ENCODE measurements at regions not wholly inside any gene's neighbourhood (a gene's known extent, or its start where the extent isn't known, plus 50 kb on each side); places are given as distances from the start of the nearest gene placed in this dataset.

GRCh38 chr9:93813221-93814076 is 141.7 kb downstream of the BARX1 start:
- TF ChIP-seq, protein P1, sequence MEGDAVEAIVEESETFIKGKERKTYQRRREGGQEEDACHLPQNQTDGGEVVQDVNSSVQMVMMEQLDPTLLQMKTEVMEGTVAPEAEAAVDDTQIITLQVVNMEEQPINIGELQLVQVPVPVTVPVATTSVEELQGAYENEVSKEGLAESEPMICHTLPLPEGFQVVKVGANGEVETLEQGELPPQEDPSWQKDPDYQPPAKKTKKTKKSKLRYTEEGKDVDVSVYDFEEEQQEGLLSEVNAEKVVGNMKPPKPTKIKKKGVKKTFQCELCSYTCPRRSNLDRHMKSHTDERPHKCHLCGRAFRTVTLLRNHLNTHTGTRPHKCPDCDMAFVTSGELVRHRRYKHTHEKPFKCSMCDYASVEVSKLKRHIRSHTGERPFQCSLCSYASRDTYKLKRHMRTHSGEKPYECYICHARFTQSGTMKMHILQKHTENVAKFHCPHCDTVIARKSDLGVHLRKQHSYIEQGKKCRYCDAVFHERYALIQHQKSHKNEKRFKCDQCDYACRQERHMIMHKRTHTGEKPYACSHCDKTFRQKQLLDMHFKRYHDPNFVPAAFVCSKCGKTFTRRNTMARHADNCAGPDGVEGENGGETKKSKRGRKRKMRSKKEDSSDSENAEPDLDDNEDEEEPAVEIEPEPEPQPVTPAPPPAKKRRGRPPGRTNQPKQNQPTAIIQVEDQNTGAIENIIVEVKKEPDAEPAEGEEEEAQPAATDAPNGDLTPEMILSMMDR (IDR thresholded peaks at IDR 0.05), result no peak
- TF ChIP-seq POLR2A (IDR thresholded peaks at IDR 0.05), result no peak
